ENCODE measurements at regions not wholly inside any gene's neighbourhood (a gene's known extent, or its start where the extent isn't known, plus 50 kb on each side); places are given as distances from the start of the nearest gene placed in this dataset.
A peak's percentile ranks its signal among the peaks of the same experiment; 100 is the strongest.

- no peak for TF ChIP-seq ZFX (IDR thresholded peaks at IDR 0.05)
- no peak overlapping the region for H3K27ac ChIP-seq
These were observed 343.9 kb downstream of the ARRDC4 start for GRCh38 chr15:98304371-98304770.

GRCh38 chr15:98308117-98308516 is 340.2 kb upstream of the IGF1R start:
- H3K27ac ChIP-seq = no peak overlapping the region
- TF ChIP-seq CTCF (conservative IDR thresholded peaks at IDR 0.05) (no peak; the same call in 1 of the 2 replicates), ZFX (IDR thresholded peaks at IDR 0.05) (no peak)

GRCh38 chr15:98311566-98312188 is 336.7 kb upstream of the IGF1R start:
- H3K27ac ChIP-seq = no peak overlapping the region
- TF ChIP-seq CTCF (conservative IDR thresholded peaks at IDR 0.05) (peak; percentile 86), ZFX (IDR thresholded peaks at IDR 0.05) (no peak)

- no peak for TF ChIP-seq ZFX (IDR thresholded peaks at IDR 0.05)
- no peak for TF ChIP-seq CTCF (conservative IDR thresholded peaks at IDR 0.05)
- H3K27ac ChIP-seq = no peak overlapping the region
These were observed 335.4 kb upstream of the IGF1R start for GRCh38 chr15:98312913-98313312.

GRCh38 chr15:98315971-98316370 is 332.4 kb upstream of the IGF1R start:
- TF ChIP-seq ZFX (IDR thresholded peaks at IDR 0.05) = no peak
- no peak for TF ChIP-seq CTCF (conservative IDR thresholded peaks at IDR 0.05)
- H3K27ac ChIP-seq = no peak overlapping the region

GRCh38 chr15:98321896-98322295 is 326.4 kb upstream of the IGF1R start:
- no peak for TF ChIP-seq CTCF (conservative IDR thresholded peaks at IDR 0.05)
- TF ChIP-seq ZFX (IDR thresholded peaks at IDR 0.05) = no peak
- no peak overlapping the region for H3K27ac ChIP-seq

GRCh38 chr15:98322581-98322980 is 325.8 kb upstream of the IGF1R start:
- no peak for TF ChIP-seq CTCF (conservative IDR thresholded peaks at IDR 0.05)
- no peak for TF ChIP-seq ZFX (IDR thresholded peaks at IDR 0.05)
- no peak overlapping the region for H3K27ac ChIP-seq

GRCh38 chr15:98324341-98324970 is 323.9 kb upstream of the IGF1R start:
- no peak overlapping the region for H3K27ac ChIP-seq
- TF ChIP-seq CTCF (conservative IDR thresholded peaks at IDR 0.05) (no peak), ZFX (IDR thresholded peaks at IDR 0.05) (no peak)
